ENCODE measurements at regions not wholly inside any gene's neighbourhood (a gene's known extent, or its start where the extent isn't known, plus 50 kb on each side); places are given as distances from the start of the nearest gene placed in this dataset.

DNA sequence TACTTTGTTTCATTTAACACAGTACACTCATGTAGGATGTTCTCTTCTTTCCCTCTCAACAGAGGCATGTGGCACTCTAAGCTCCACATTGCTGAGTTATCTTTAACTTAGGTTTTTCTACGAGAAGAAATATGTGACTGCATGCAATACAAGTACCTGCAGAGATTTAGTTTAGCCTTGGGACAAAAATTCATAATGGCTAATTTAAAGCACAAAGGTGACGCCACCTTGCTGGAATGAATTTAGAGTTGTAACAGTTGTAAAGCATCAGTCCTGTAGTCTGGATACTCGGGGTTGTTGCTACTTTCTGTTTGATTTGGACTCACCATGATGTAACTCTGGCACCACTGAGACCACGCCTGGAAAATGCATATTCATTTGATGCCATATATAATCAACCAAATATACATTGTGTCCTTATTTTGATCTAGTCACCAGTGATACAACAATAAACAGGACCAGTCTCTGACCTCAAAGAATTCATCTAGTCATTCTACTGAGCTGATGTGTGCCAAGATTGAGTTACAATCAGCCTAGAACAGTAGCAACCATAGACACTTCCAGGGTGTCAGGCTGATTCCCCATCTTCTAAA lies 451.0 kb upstream of the ZFP42 start:
- Mint-ChIP-seq H3K9me3 (ENCODE audit: insufficient read depth) (peaks cover 10% of the 10 kb centered on the region), H3K4me1 (no peaks in the 10 kb centered on the region), H3K4me3 (no peak overlapping the region), H3K27me3 (no peaks in the 10 kb centered on the region), H3K27ac (no peak overlapping the region)
- ATAC-seq (ENCODE audit: low read depth) = no peak
- 83% methylated on average over 2 of the region's 4 CpGs for WGBS (ENCODE audit: insufficient coverage)
- H3K4me3 ChIP-seq (ENCODE audit: control extremely low read depth in 1 of 5, extremely low read depth in 1 of 5, insufficient read depth in 1 of 5, low read depth in 2 of 5, low read length in 4 of 5) = no peak overlapping the region
- H3K4me2 ChIP-seq (replicated peaks; ENCODE audit: low read depth, low read length, poor library complexity, severe bottlenecking) = no peak overlapping the region
- ChIA-PET POLR2A (no interaction called here), CTCF (no interaction called here)
- H3K79me2 ChIP-seq (ENCODE audit: control insufficient read depth, insufficient read depth, low read length) = no peaks in the 10 kb centered on the region
- H4K20me1 ChIP-seq (ENCODE audit: control insufficient read depth, insufficient read depth, low read length, poor library complexity, severe bottlenecking) = no peaks in the 10 kb centered on the region
- intact Hi-C loops (cut with micrococcal nuclease) = no loop called here
- no peak overlapping the region for H2AFZ ChIP-seq (ENCODE audit: insufficient read depth, low read depth, low read length, poor library complexity, severe bottlenecking)
- H3K27me3 ChIP-seq (replicated peaks in 1 of 4; ENCODE audit: control extremely low read depth in 1 of 4, control insufficient read depth in 3 of 4, insufficient read depth in 4 of 4, low read length in 3 of 4) = no peaks in the 10 kb centered on the region
- no peaks in the 10 kb centered on the region for H3K9me3 ChIP-seq (ENCODE audit: control extremely low read depth in 1 of 3, control insufficient read depth in 2 of 3, insufficient read depth in 1 of 3, low read length in 2 of 3)
- H3K27ac ChIP-seq (ENCODE audit: low read length in 2 of 2) = no peak overlapping the region
- H3K9ac ChIP-seq (ENCODE audit: low read length) = no peak overlapping the region
- H3K4me1 ChIP-seq (ENCODE audit: control insufficient read depth in 2 of 2, insufficient read depth in 2 of 2, low read length in 2 of 2) = no peaks in the 10 kb centered on the region
- DNase-seq = no peak
- TF ChIP-seq, protein P1, sequence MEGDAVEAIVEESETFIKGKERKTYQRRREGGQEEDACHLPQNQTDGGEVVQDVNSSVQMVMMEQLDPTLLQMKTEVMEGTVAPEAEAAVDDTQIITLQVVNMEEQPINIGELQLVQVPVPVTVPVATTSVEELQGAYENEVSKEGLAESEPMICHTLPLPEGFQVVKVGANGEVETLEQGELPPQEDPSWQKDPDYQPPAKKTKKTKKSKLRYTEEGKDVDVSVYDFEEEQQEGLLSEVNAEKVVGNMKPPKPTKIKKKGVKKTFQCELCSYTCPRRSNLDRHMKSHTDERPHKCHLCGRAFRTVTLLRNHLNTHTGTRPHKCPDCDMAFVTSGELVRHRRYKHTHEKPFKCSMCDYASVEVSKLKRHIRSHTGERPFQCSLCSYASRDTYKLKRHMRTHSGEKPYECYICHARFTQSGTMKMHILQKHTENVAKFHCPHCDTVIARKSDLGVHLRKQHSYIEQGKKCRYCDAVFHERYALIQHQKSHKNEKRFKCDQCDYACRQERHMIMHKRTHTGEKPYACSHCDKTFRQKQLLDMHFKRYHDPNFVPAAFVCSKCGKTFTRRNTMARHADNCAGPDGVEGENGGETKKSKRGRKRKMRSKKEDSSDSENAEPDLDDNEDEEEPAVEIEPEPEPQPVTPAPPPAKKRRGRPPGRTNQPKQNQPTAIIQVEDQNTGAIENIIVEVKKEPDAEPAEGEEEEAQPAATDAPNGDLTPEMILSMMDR (IDR thresholded peaks at IDR 0.05) = no peak
- TF ChIP-seq EZH2 (IDR thresholded peaks at IDR 0.05; ENCODE audit: borderline replicate concordance, insufficient read depth, low read depth, low read length, poor library complexity, severe bottlenecking) = no peak
- H3K36me3 ChIP-seq (replicated peaks in 1 of 2; ENCODE audit: control extremely low read depth in 1 of 2, control insufficient read depth in 1 of 2, extremely low read depth in 1 of 2, insufficient read depth in 2 of 2, low read length in 1 of 2) = no peaks in the 10 kb centered on the region

DNA sequence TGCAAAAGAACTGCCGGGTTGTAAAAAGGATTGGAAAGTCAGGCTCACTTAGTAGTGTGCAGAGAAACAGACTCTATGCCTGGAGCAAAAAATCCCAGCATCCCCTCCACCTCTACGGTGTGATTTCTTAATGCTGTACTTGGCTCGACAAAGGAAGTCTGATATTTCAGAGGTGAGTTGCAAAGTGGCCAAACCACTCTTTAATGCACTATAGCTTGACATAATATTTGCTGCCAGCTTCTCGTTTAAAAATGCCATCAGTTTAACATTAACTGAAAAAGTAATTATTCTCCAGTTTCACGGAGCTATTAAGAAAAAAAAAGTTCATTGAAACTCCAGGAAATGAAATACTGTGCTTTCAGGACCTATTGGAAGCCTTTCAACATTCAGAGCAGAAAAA lies 448.3 kb upstream of the ZFP42 start:
- H2AFZ ChIP-seq (ENCODE audit: insufficient read depth, low read depth, low read length, poor library complexity, severe bottlenecking) = no peak overlapping the region
- no peaks in the 10 kb centered on the region for H3K36me3 ChIP-seq (replicated peaks in 1 of 2; ENCODE audit: control extremely low read depth in 1 of 2, control insufficient read depth in 1 of 2, extremely low read depth in 1 of 2, insufficient read depth in 2 of 2, low read length in 1 of 2)
- Mint-ChIP-seq H3K4me3 (no peak overlapping the region), H3K27ac (no peak overlapping the region), H3K4me1 (no peaks in the 10 kb centered on the region), H3K9me3 (ENCODE audit: insufficient read depth) (peaks cover 6% of the 10 kb centered on the region), H3K27me3 (no peaks in the 10 kb centered on the region)
- TF ChIP-seq EZH2 (IDR thresholded peaks at IDR 0.05; ENCODE audit: borderline replicate concordance, insufficient read depth, low read depth, low read length, poor library complexity, severe bottlenecking) = no peak
- TF ChIP-seq, protein P1 (IDR thresholded peaks at IDR 0.05) = no peak
- no peak for ATAC-seq (ENCODE audit: low read depth)
- intact Hi-C loops (cut with micrococcal nuclease) = no loop called here
- CTCF ChIA-PET = no interaction called here
- no peak overlapping the region for H3K4me2 ChIP-seq (replicated peaks; ENCODE audit: low read depth, low read length, poor library complexity, severe bottlenecking)
- POLR2A ChIA-PET = no interaction called here
- H3K9ac ChIP-seq (ENCODE audit: low read length) = no peak overlapping the region
- WGBS (ENCODE audit: insufficient coverage) = no CpG with 5 or more reads among the region's 5 CpGs
- no peak for DNase-seq
- no peaks in the 10 kb centered on the region for H4K20me1 ChIP-seq (ENCODE audit: control insufficient read depth, insufficient read depth, low read length, poor library complexity, severe bottlenecking)
- no peaks in the 10 kb centered on the region for H3K4me1 ChIP-seq (ENCODE audit: control insufficient read depth in 2 of 2, insufficient read depth in 2 of 2, low read length in 2 of 2)
- no peaks in the 10 kb centered on the region for H3K9me3 ChIP-seq (ENCODE audit: control extremely low read depth in 1 of 3, control insufficient read depth in 2 of 3, insufficient read depth in 1 of 3, low read length in 2 of 3)
- H3K79me2 ChIP-seq (ENCODE audit: control insufficient read depth, insufficient read depth, low read length) = no peaks in the 10 kb centered on the region
- H3K4me3 ChIP-seq (ENCODE audit: control extremely low read depth in 1 of 5, extremely low read depth in 1 of 5, insufficient read depth in 1 of 5, low read depth in 2 of 5, low read length in 4 of 5) = no peak overlapping the region
- no peaks in the 10 kb centered on the region for H3K27me3 ChIP-seq (replicated peaks in 1 of 4; ENCODE audit: control extremely low read depth in 1 of 4, control insufficient read depth in 3 of 4, insufficient read depth in 4 of 4, low read length in 3 of 4)
- no peak overlapping the region for H3K27ac ChIP-seq (ENCODE audit: low read length in 2 of 2)

Measured in B cell (primary cell).